Mesendoderm (in vitro differentiated cells): ENCODE measurements at regions not wholly inside any gene's neighbourhood (a gene's known extent, or its start where the extent isn't known, plus 50 kb on each side); places are given as distances from the start of the nearest gene placed in this dataset.
"Not testable (repeated sequence)": the region's sequence is repeated elsewhere in the genome, so short reads cannot be mapped to it uniquely, and the experiment has no call there.

Source experiments
- DNase-seq: peaks from one replicate; pipeline ENCODE4 v3.0.0; 2013
- H2AK5ac ChIP-seq: 2 replicates; pipeline ENCODE4 v1.6.1; 2013; ENCODE audit warnings: low read length, inconsistent platforms
- H2BK120ac ChIP-seq: 2 replicates; pipeline ENCODE4 v1.6.1; 2013; ENCODE audit warnings: low read depth, mild to moderate bottlenecking, low read length, moderate library complexity, mixed read lengths
- H2BK15ac ChIP-seq: replicated peaks from 2 replicates; pipeline ENCODE4 v1.6.1; 2013; ENCODE audit warnings: low read depth, mild to moderate bottlenecking, moderate library complexity
- H2BK5ac ChIP-seq: 2 replicates; pipeline ENCODE4 v1.6.1; 2013; ENCODE audit warnings: low read length, inconsistent platforms
- H3K18ac ChIP-seq: 2 replicates; pipeline ENCODE4 v1.6.1; 2013; ENCODE audit warnings: mild to moderate bottlenecking, low read length, mixed read lengths
- H3K23ac ChIP-seq: one replicate; pipeline ENCODE4 v1.6.1; 2013; ENCODE audit warnings: low read length
- H3K27ac ChIP-seq: 2 replicates; pipeline ENCODE4 v1.5.1; 2013; ENCODE audit warnings: low read depth, mild to moderate bottlenecking, inconsistent platforms, low read length, moderate library complexity
- H3K27me3 ChIP-seq: 2 replicates; pipeline ENCODE4 v1.6.1; 2013; ENCODE audit warnings: low read length, control low read depth, mild to moderate bottlenecking, inconsistent platforms; ENCODE audit not compliant: insufficient read depth, poor library complexity
- H3K36me3 ChIP-seq: 2 replicates; pipeline ENCODE4 v1.6.1; 2013; ENCODE audit warnings: low read length, inconsistent platforms; ENCODE audit not compliant: control insufficient read depth, insufficient read depth
- H3K4ac ChIP-seq: one replicate; pipeline ENCODE4 v1.6.1; 2013; ENCODE audit warnings: low read depth, mild to moderate bottlenecking, low read length, moderate library complexity
- H3K4me1 ChIP-seq: 2 replicates; pipeline ENCODE4 v1.6.1; 2013; ENCODE audit warnings: low read depth, low read length, inconsistent platforms; ENCODE audit not compliant: control insufficient read depth
- H3K4me2 ChIP-seq: 2 replicates; pipeline ENCODE4 v1.6.1; 2013; ENCODE audit warnings: low read length
- H3K4me3 ChIP-seq: 2 replicates; pipeline ENCODE4 v1.5.1; 2013; ENCODE audit warnings: mild to moderate bottlenecking, low read length
- H3K56ac ChIP-seq: one replicate; pipeline ENCODE4 v1.6.1; 2013; ENCODE audit warnings: low read length
- H3K79me1 ChIP-seq: 2 replicates; pipeline ENCODE4 v1.6.1; 2013; ENCODE audit warnings: low read length, inconsistent platforms
- H3K79me2 ChIP-seq: 2 replicates; pipeline ENCODE4 v1.6.1; 2013; ENCODE audit warnings: mild to moderate bottlenecking, low read length; ENCODE audit not compliant: control insufficient read depth, insufficient read depth
- H3K9ac ChIP-seq: 2 replicates; pipeline ENCODE4 v1.6.1; 2013; ENCODE audit warnings: low read length, inconsistent platforms
- H4K5ac ChIP-seq: one replicate; pipeline ENCODE4 v1.6.1; 2013; ENCODE audit warnings: low read length
- H4K8ac ChIP-seq: one replicate; pipeline ENCODE4 v1.6.1; 2013; ENCODE audit warnings: low read depth, mild to moderate bottlenecking, control low read depth, low read length, moderate library complexity
- WGBS: extraction: QIAGEN DNeasy Blood & Tissue Kit; methylation state at CpG from one replicate; pipeline ENCODE4 v1.1.7; 2013; ENCODE audit warnings: low lambda C conversion rate, missing lambda C conversion rate; ENCODE audit not compliant: insufficient coverage; ENCODE audit errors: extremely low coverage; 5-methylcytosine and 5-hydroxymethylcytosine counted together

DNA sequence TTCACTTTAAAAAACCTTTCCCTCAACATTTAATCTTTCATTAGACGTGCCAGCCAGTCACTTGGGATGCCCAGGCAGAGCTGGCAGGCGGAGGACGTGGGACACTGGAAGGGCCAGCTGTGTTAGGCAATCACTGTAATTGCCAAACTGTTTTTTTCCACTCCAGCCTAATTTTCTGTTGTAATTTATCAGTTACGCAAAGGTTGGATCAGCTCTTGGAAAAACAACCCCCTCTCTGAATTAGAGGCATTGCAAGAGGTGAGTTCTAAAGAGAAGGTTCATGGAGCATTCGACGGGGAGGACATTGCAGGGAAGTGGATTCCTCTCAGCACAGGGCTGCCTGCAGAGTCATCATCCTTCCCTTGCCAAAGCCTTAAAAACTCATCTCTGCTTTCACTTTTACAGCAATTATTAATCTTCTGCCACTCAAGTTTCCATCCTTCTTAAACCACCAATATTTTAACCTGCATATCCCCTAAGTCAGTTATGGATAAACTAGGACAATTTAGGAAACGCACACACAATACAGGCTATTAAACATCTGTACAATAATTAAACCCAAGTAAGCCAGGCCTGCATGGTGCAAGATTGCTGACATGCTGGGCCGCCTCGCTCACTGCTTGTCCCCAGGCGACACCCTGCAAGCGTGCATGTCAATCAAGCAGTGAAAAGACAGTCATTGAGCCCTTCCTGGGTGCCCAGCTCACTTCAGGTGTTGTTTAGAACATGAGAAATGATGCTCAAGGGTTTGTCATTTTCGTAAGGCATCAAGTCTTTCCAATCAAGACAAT lies 272.3 kb upstream of the RNF32 start:
- no peak overlapping the region for H3K27ac ChIP-seq
- no peak overlapping the region for H2AK5ac ChIP-seq
- H3K79me2 ChIP-seq = no peaks in the 10 kb centered on the region
- no peak overlapping the region for H3K23ac ChIP-seq
- H4K8ac ChIP-seq = no peak overlapping the region
- H3K18ac ChIP-seq = no peak overlapping the region
- no peak overlapping the region for H3K4me3 ChIP-seq
- H2BK15ac ChIP-seq = no peak overlapping the region
- WGBS = no CpG with 5 or more reads among the region's 12 CpGs
- no peak overlapping the region for H2BK5ac ChIP-seq
- no peak overlapping the region for H3K56ac ChIP-seq
- no peaks in the 10 kb centered on the region for H3K4me1 ChIP-seq
- H3K36me3 ChIP-seq = no peaks in the 10 kb centered on the region
- H3K4ac ChIP-seq = no peak overlapping the region
- H3K79me1 ChIP-seq = no peaks in the 10 kb centered on the region
- H4K5ac ChIP-seq = no peak overlapping the region
- no peaks in the 10 kb centered on the region for H3K27me3 ChIP-seq
- no peak overlapping the region for H3K4me2 ChIP-seq
- DNase-seq = no peak
- no peak overlapping the region for H2BK120ac ChIP-seq
- H3K9ac ChIP-seq = no peak overlapping the region

DNA sequence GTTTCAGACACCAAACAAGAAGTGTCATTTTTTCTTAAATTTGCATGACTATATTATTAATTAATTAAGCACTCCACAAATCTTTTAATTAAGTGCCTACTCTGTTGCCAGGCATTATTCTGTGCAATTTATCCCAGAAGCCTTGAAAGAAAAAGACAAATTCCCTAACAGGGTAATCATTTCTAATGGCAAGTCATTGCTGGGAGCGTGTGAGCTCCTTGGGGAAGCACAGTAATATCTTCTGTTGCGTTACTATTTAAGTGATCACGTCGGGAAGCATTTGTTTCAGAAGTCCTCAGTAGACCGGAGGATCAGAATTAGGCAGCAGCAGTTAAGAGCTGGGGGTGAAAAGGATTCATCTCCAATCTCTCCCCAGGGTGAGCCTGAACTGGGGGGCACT lies 276.8 kb upstream of the RNF32 start:
- no peak overlapping the region for H3K4me2 ChIP-seq
- H3K4ac ChIP-seq = no peak overlapping the region
- no peak overlapping the region for H3K56ac ChIP-seq
- no peaks in the 10 kb centered on the region for H3K79me2 ChIP-seq
- H3K9ac ChIP-seq = no peak overlapping the region
- no peaks in the 10 kb centered on the region for H3K27me3 ChIP-seq
- no peaks in the 10 kb centered on the region for H3K36me3 ChIP-seq
- H3K4me1 ChIP-seq = no peaks in the 10 kb centered on the region
- no peak overlapping the region for H2AK5ac ChIP-seq
- no CpG with 5 or more reads among the region's 5 CpGs for whole genome bisulfite sequencing
- no peak overlapping the region for H3K4me3 ChIP-seq
- DNase-seq = no peak
- H2BK15ac ChIP-seq = no peak overlapping the region
- H3K18ac ChIP-seq = no peak overlapping the region
- no peak overlapping the region for H3K27ac ChIP-seq
- no peak overlapping the region for H2BK120ac ChIP-seq
- no peaks in the 10 kb centered on the region for H3K79me1 ChIP-seq
- H4K5ac ChIP-seq = no peak overlapping the region
- no peak overlapping the region for H4K8ac ChIP-seq
- no peak overlapping the region for H3K23ac ChIP-seq
- H2BK5ac ChIP-seq = no peak overlapping the region

DNA sequence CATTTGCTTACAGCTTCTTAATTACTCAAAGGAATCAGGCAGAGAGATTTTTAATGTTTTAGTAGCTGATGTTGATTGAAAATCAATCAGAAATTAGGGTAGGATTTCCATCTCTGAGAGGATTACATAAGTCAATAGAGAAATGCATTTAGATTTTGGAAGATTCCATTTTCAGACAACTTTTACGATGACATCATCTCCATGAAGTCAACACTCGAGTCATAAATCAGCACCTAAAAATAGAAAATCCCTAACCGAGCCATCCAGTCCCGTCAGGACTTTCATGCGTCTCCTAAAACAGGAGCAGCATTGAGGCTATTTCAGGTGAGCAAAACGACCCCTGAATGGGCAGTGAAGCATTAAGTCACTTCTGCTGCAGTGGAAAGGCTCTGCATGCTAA lies 279.7 kb upstream of the RNF32 start:
- no peak for DNase-seq
- no peak overlapping the region for H3K23ac ChIP-seq
- H3K79me1 ChIP-seq = no peaks in the 10 kb centered on the region
- H3K27me3 ChIP-seq = no peaks in the 10 kb centered on the region
- no peak overlapping the region for H2BK5ac ChIP-seq
- H3K4me2 ChIP-seq = no peak overlapping the region
- no peak overlapping the region for H2AK5ac ChIP-seq
- H3K79me2 ChIP-seq = no peaks in the 10 kb centered on the region
- no peak overlapping the region for H2BK120ac ChIP-seq
- H3K36me3 ChIP-seq = no peaks in the 10 kb centered on the region
- H3K4ac ChIP-seq = no peak overlapping the region
- no peak overlapping the region for H3K27ac ChIP-seq
- H3K4me3 ChIP-seq = no peak overlapping the region
- no peak overlapping the region for H3K18ac ChIP-seq
- H4K5ac ChIP-seq = no peak overlapping the region
- H4K8ac ChIP-seq = no peak overlapping the region
- no peak overlapping the region for H3K9ac ChIP-seq
- no peak overlapping the region for H2BK15ac ChIP-seq
- H3K4me1 ChIP-seq = no peaks in the 10 kb centered on the region
- H3K56ac ChIP-seq = no peak overlapping the region
- WGBS = no CpG with 5 or more reads among the region's 6 CpGs

DNA sequence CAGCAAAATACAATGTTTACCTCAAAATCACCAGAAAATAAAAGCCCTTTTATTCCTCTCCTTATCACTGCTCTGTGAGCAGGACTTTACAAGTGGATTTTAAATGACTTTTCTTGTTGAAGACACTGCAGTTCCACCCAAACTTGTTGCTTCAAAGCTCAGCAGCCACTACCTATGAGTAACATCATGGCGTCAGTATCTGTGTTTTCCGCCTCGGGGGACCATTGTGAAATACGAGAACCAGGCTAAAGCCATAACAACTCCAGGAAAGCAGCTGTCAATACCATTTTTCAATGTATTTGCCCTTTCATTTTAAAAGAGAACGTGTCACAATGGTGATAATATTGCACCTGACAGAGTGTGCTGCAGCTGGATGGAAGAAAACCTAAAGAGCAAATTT lies 284.0 kb upstream of the RNF32 start:
- WGBS = no CpG with 5 or more reads among the region's 5 CpGs
- no peak overlapping the region for H3K4me2 ChIP-seq
- no peak overlapping the region for H3K23ac ChIP-seq

DNA sequence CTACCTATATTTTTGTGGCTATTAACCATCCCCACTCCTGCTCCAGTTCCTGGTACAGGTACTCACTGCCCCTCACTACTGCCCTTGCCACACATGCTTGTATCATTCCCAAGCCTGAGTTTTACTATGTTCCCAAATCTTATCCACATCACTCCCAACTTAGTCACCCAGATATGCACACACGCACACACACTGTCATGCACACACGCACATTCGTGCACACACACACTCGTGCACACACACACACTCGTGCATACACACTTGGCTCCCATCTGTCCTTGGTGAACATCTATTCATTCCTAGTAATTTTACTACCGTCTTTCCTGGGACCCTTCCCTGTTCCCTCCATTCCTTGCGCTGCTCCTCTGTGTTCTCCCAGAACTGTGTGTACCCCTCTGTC lies 287.2 kb upstream of the RNF32 start:
- no CpG with 5 or more reads among the region's 7 CpGs for WGBS
- H3K79me2 ChIP-seq = no peaks in the 10 kb centered on the region
- H3K36me3 ChIP-seq = no peaks in the 10 kb centered on the region
- no peak overlapping the region for H4K5ac ChIP-seq
- H2BK5ac ChIP-seq = no peak overlapping the region
- H3K4ac ChIP-seq = no peak overlapping the region
- H3K79me1 ChIP-seq = no peaks in the 10 kb centered on the region
- no peak overlapping the region for H3K56ac ChIP-seq
- no peak overlapping the region for H4K8ac ChIP-seq
- no peak overlapping the region for H2BK120ac ChIP-seq
- no peaks in the 10 kb centered on the region for H3K27me3 ChIP-seq
- no peak overlapping the region for H3K23ac ChIP-seq
- H2AK5ac ChIP-seq = no peak overlapping the region
- H3K9ac ChIP-seq = no peak overlapping the region
- no peaks in the 10 kb centered on the region for H3K4me1 ChIP-seq
- H3K27ac ChIP-seq = no peak overlapping the region
- H3K18ac ChIP-seq = no peak overlapping the region
- no peak overlapping the region for H3K4me2 ChIP-seq
- DNase-seq = no peak
- H2BK15ac ChIP-seq = no peak overlapping the region
- H3K4me3 ChIP-seq = no peak overlapping the region

More for the DNA sequence above, 284.0 kb upstream of the RNF32 start:
- Histone ChIP-seq H4K8ac (no peak overlapping the region), H2BK120ac (no peak overlapping the region), H4K5ac (no peak overlapping the region), H3K9ac (no peak overlapping the region), H3K27ac (no peak overlapping the region), H2BK5ac (no peak overlapping the region), H3K4ac (no peak overlapping the region), H3K36me3 (no peaks in the 10 kb centered on the region), H3K79me1 (no peaks in the 10 kb centered on the region), H2AK5ac (no peak overlapping the region), H3K27me3 (no peaks in the 10 kb centered on the region), H3K4me1 (no peaks in the 10 kb centered on the region), H3K4me3 (no peak overlapping the region), H3K18ac (no peak overlapping the region), H3K56ac (no peak overlapping the region), H3K79me2 (no peaks in the 10 kb centered on the region), H2BK15ac (no peak overlapping the region)
- no peak for DNase-seq

DNA sequence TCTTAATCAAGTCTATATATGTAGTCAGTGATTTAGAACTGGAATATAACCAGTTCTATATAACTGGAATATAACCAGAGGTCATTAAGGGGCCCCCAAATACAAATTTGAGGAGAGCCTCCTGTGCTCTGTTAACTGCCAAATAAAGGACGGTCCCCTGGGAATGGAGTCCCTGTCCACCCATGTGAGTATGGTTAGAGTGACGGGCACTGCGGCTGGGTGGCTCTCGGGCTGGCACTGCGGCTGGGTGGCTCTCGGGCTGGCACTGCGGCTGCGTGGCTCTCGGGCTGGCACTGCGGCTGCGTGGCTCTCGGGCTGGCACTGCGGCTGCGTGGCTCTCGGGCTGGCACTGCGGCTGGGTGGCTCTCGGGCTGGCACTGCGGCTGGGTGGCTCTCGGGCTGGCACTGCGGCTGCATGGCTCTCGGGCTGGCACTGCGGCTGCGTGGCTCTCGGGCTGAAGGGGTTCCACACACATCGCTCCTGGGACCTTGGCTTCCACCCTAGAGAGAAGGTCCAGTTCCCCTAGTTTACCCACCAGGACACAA lies 292.8 kb upstream of the RNF32 start:
- H3K36me3 ChIP-seq, H3K9ac ChIP-seq, H2AK5ac ChIP-seq, H4K5ac ChIP-seq, H3K56ac ChIP-seq, H3K79me1 ChIP-seq, H3K4me1 ChIP-seq, H3K79me2 ChIP-seq, H3K4ac ChIP-seq, H2BK5ac ChIP-seq, DNase-seq, H3K18ac ChIP-seq, H3K4me3 ChIP-seq, H3K4me2 ChIP-seq, H3K23ac ChIP-seq, H2BK120ac ChIP-seq, H4K8ac ChIP-seq, H3K27ac ChIP-seq, H2BK15ac ChIP-seq, H3K27me3 ChIP-seq: not testable (repeated sequence)
- WGBS = no CpG with 5 or more reads among the region's 25 CpGs
